SK-N-DZ (cell line): ENCODE measurements at regions not wholly inside any gene's neighbourhood (a gene's known extent, or its start where the extent isn't known, plus 50 kb on each side); places are given as distances from the start of the nearest gene placed in this dataset.
A peak's percentile ranks its signal among the peaks of the same experiment; 100 is the strongest.

Experiments used
- DNase-seq: peaks from one replicate; pipeline ENCODE4 v3.0.0-alpha.2; 2015; ENCODE audit warnings: low spot score

- DNase-seq, result no peak
Observed at GRCh38 chr20:10921491-10922010, 247.8 kb upstream of the JAG1 start.

- no peak for DNase-seq
Observed at GRCh38 chr20:10922506-10922905, 248.7 kb upstream of the JAG1 start.

GRCh38 chr20:10922941-10923340 lies 249.1 kb upstream of the JAG1 start:
- no peak for DNase-seq

- no peak for DNase-seq
Observed at GRCh38 chr20:10924644-10925201, 250.9 kb upstream of the JAG1 start.

GRCh38 chr20:10925767-10926166 lies 252.0 kb upstream of the JAG1 start:
- no peak for DNase-seq

- DNase-seq, result no peak
Observed at GRCh38 chr20:10927011-10927583, 253.3 kb upstream of the JAG1 start.

- no peak for DNase-seq
Observed at GRCh38 chr20:10927936-10928840, 254.4 kb upstream of the JAG1 start.

- no peak for DNase-seq
Observed at GRCh38 chr20:10928841-10929421, 255.1 kb upstream of the JAG1 start.

GRCh38 chr20:10935658-10936402 lies 262.0 kb upstream of the JAG1 start:
- no peak for DNase-seq

GRCh38 chr20:10936786-10937185 lies 263.0 kb upstream of the JAG1 start:
- peak; percentile 61 for DNase-seq

GRCh38 chr20:10939331-10939941 lies 265.6 kb upstream of the JAG1 start:
- no peak for DNase-seq

GRCh38 chr20:10940941-10941340 lies 267.1 kb upstream of the JAG1 start:
- no peak for DNase-seq

- DNase-seq, result no peak
Observed at GRCh38 chr20:10943686-10944265, 270.0 kb upstream of the JAG1 start.

- no peak for DNase-seq
Observed at GRCh38 chr20:10946124-10946880, 272.5 kb upstream of the JAG1 start.

GRCh38 chr20:10947726-10948125 lies 273.9 kb upstream of the JAG1 start:
- no peak for DNase-seq

- no peak for DNase-seq
Observed at GRCh38 chr20:10949930-10950783, 276.4 kb upstream of the JAG1 start.

- DNase-seq, result peak; percentile 30
Observed at GRCh38 chr20:10951216-10951615, 277.4 kb upstream of the JAG1 start.

GRCh38 chr20:10951904-10952303 lies 278.1 kb upstream of the JAG1 start:
- DNase-seq, result no peak

- no peak for DNase-seq
Observed at GRCh38 chr20:10953437-10953836, 279.6 kb upstream of the JAG1 start.
